ENCODE measurements at regions not wholly inside any gene's neighbourhood (a gene's known extent, or its start where the extent isn't known, plus 50 kb on each side); places are given as distances from the start of the nearest gene placed in this dataset.

GRCh38 chr3:180378496-180378895 is 223.5 kb upstream of the TTC14 start (continued):
- TF ChIP-seq ZNF462 (CRISPR knock-in tag; IDR thresholded peaks at IDR 0.05) = no peak
- no peak for TF ChIP-seq ZNF114 (CRISPR knock-in tag; IDR thresholded peaks at IDR 0.05)
- TF ChIP-seq JUNB (IDR thresholded peaks at IDR 0.05; ENCODE audit: unreplicated experiment) = no peak

- H3K4me1 ChIP-seq (ENCODE audit: insufficient read depth) = peaks cover 5% of the 10 kb centered on the region; the same call in 1 of the 2 replicates
- H3K9me3 Mint-ChIP-seq = no peaks in the 10 kb centered on the region
- H3K4me2 ChIP-seq = no peak overlapping the region; the same call in 1 of the 2 replicates
- no peaks in the 10 kb centered on the region for H3K27me3 ChIP-seq (ENCODE audit: insufficient read depth)
- no peak overlapping the region for H3K4me3 ChIP-seq
- H3F3A ChIP-seq (replicated peaks; ENCODE audit: low read depth) = no peaks in the 10 kb centered on the region
- DNase-seq (ENCODE audit: low spot score) (peak; percentile 36), ATAC-seq (peak; percentile 59)
- 0 out of 2 replicates have a peak overlapping the region, but pooled peaks have one; percentile 60 for H3K27ac Mint-ChIP-seq
- H3K4me1 Mint-ChIP-seq = peaks cover 10% of the 10 kb centered on the region
- peaks cover 2% of the 10 kb centered on the region for H3K27me3 Mint-ChIP-seq (ENCODE audit: insufficient read depth, low read depth, poor library complexity)
- peak overlapping the region; percentile 53; the same call in 1 of the 2 replicates for H2AFZ ChIP-seq
- no peaks in the 10 kb centered on the region for H3K36me3 ChIP-seq (ENCODE audit: insufficient read depth)
- H4K20me1 ChIP-seq (replicated peaks; ENCODE audit: insufficient read depth) = no peaks in the 10 kb centered on the region
- no peaks in the 10 kb centered on the region for H3K36me3 Mint-ChIP-seq (ENCODE audit: low read depth)
- no peak overlapping the region for H3K27ac ChIP-seq (ENCODE audit: low read depth)
- no peak overlapping the region for H3K4me3 Mint-ChIP-seq
- no peaks in the 10 kb centered on the region for H3K79me2 ChIP-seq (replicated peaks; ENCODE audit: insufficient read depth)
- no peaks in the 10 kb centered on the region for H3K9me2 ChIP-seq (ENCODE audit: insufficient read depth)
- TF ChIP-seq STAT1 (IDR thresholded peaks at IDR 0.05; ENCODE audit: unreplicated experiment) = no peak
- TF ChIP-seq ZNF114 (CRISPR knock-in tag; IDR thresholded peaks at IDR 0.05) = no peak
- no peak for TF ChIP-seq NANOG (IDR thresholded peaks at IDR 0.05; ENCODE audit: borderline replicate concordance)
- TF ChIP-seq ETS1 (IDR thresholded peaks at IDR 0.05) = no peak
- TF ChIP-seq POLR2AphosphoS5 (IDR thresholded peaks at IDR 0.05; ENCODE audit: low read depth) = no peak
- no peak for TF ChIP-seq EZH2phosphoT487 (IDR thresholded peaks at IDR 0.05; ENCODE audit: unreplicated experiment)
- no peak for TF ChIP-seq ZNF331 (CRISPR knock-in tag; IDR thresholded peaks at IDR 0.05; ENCODE audit: low read depth)
- no peak for TF ChIP-seq JUNB (IDR thresholded peaks at IDR 0.05; ENCODE audit: unreplicated experiment)
- no peak for TF ChIP-seq CTCF (conservative IDR thresholded peaks at IDR 0.05; ENCODE audit: low read depth in 2 of 2)
- TF ChIP-seq CREB1 (CRISPR knock-in tag; IDR thresholded peaks at IDR 0.05; ENCODE audit: low read depth) = no peak
Measured at GRCh38 chr3:180382638-180383180, 219.3 kb upstream of the TTC14 start.

All from GM23338 (cell line).